PFSK-1 (cell line): ENCODE measurements at regions not wholly inside any gene's neighbourhood (a gene's known extent, or its start where the extent isn't known, plus 50 kb on each side); places are given as distances from the start of the nearest gene placed in this dataset.

Source experiments
- POLR2AphosphoS5 ChIP-seq: IDR thresholded peaks from 2 replicates; pipeline ENCODE4 v1.6.1; 2012; ENCODE audit warnings: low read depth, mild to moderate bottlenecking, control low read depth, low read length, moderate library complexity
- SIN3A ChIP-seq: IDR thresholded peaks from 2 replicates; pipeline ENCODE4 v1.6.1; 2012; ENCODE audit warnings: mild to moderate bottlenecking, low read length, moderate library complexity, borderline replicate concordance; ENCODE audit not compliant: insufficient read depth
- TAF1 ChIP-seq: IDR thresholded peaks from 2 replicates; pipeline ENCODE4 v1.6.1; 2012; ENCODE audit warnings: low read length, control low read depth, borderline replicate concordance; ENCODE audit not compliant: insufficient read depth
- TF ChIP-seq, protein P1 (sequence below), 2 experiments: IDR thresholded peaks; 2 replicates each; pipeline versions ENCODE4 v1.6.1 to v1.8.0; 2011 to 2012; ENCODE audit warnings: low read depth in 2 of 2, low read length in 2 of 2, control low read depth in 1 of 2, inconsistent platforms in 1 of 2, mild to moderate bottlenecking in 1 of 2, moderate library complexity in 1 of 2; ENCODE audit not compliant: insufficient read depth in 1 of 2

DNA sequence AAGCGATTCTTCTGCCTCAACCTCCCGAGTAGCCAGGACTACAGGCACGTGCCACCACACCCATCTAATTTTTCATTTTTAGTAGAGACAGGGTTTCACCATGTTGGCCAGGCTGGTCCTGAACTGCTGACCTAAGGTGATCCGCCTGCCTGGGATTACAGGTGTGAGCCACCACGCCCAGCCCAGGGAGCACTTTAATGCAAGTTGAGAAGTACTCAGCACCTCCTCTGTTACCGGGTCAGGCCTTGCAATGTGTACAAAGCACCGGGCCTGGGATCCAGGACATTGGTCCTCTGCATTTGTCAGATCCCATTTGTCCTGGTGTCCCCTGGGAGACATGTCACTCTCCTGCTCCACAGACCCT is 143.6 kb downstream of the TOMM20 start:
- TF ChIP-seq SIN3A (no peak), POLR2AphosphoS5 (no peak), TAF1 (no peak)
- TF ChIP-seq, protein P1, sequence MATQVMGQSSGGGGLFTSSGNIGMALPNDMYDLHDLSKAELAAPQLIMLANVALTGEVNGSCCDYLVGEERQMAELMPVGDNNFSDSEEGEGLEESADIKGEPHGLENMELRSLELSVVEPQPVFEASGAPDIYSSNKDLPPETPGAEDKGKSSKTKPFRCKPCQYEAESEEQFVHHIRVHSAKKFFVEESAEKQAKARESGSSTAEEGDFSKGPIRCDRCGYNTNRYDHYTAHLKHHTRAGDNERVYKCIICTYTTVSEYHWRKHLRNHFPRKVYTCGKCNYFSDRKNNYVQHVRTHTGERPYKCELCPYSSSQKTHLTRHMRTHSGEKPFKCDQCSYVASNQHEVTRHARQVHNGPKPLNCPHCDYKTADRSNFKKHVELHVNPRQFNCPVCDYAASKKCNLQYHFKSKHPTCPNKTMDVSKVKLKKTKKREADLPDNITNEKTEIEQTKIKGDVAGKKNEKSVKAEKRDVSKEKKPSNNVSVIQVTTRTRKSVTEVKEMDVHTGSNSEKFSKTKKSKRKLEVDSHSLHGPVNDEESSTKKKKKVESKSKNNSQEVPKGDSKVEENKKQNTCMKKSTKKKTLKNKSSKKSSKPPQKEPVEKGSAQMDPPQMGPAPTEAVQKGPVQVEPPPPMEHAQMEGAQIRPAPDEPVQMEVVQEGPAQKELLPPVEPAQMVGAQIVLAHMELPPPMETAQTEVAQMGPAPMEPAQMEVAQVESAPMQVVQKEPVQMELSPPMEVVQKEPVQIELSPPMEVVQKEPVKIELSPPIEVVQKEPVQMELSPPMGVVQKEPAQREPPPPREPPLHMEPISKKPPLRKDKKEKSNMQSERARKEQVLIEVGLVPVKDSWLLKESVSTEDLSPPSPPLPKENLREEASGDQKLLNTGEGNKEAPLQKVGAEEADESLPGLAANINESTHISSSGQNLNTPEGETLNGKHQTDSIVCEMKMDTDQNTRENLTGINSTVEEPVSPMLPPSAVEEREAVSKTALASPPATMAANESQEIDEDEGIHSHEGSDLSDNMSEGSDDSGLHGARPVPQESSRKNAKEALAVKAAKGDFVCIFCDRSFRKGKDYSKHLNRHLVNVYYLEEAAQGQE (IDR thresholded peaks at IDR 0.05; ENCODE audit: insufficient read depth in 1 of 2, low read depth in 2 of 2, low read length in 2 of 2) = no peak
